ENCODE measurements at regions not wholly inside any gene's neighbourhood (a gene's known extent, or its start where the extent isn't known, plus 50 kb on each side); places are given as distances from the start of the nearest gene placed in this dataset.

GRCh38 chrX:7446815-7447214, 298.9 kb upstream of the PUDP start:
- no peak overlapping the region for H3K4me3 ChIP-seq (ENCODE audit: low read length in 3 of 3)
- TF ChIP-seq CTCF (IDR thresholded peaks at IDR 0.05; ENCODE audit: borderline replicate concordance, extremely low read depth, insufficient read depth) = no peak
- no peaks in the 10 kb centered on the region for H3K27me3 ChIP-seq (ENCODE audit: control insufficient read depth, insufficient read depth, low read length)
- H3K36me3 ChIP-seq (ENCODE audit: control insufficient read depth in 2 of 3, insufficient read depth in 3 of 3, low read length in 3 of 3) = no peaks in the 10 kb centered on the region
- no peaks in the 10 kb centered on the region for H3K4me1 ChIP-seq (ENCODE audit: control insufficient read depth in 2 of 3, insufficient read depth in 2 of 3, low read depth in 1 of 3, low read length in 3 of 3)
- H3K9ac ChIP-seq (ENCODE audit: low read length in 3 of 3) = no peak overlapping the region
- FAIRE-seq (no peak), DNase-seq (peak in 2 of 5 donors; percentile 8 to 10)
- H3K9me3 ChIP-seq (ENCODE audit: control insufficient read depth in 2 of 3, insufficient read depth in 1 of 3, low read length in 3 of 3) = no peaks in the 10 kb centered on the region
- intact Hi-C loops (cut with DNase I) = no loop called here
- no peak overlapping the region for H3K27ac ChIP-seq (ENCODE audit: low read depth in 2 of 2, low read length in 2 of 2)

GRCh38 chrX:7444967-7445366, 297.0 kb upstream of the PUDP start:
- no peaks in the 10 kb centered on the region for H3K27me3 ChIP-seq (ENCODE audit: control insufficient read depth, insufficient read depth, low read length)
- no peaks in the 10 kb centered on the region for H3K9me3 ChIP-seq (ENCODE audit: control insufficient read depth in 2 of 3, insufficient read depth in 1 of 3, low read length in 3 of 3)
- DNase-seq = no peak
- no peak overlapping the region for H3K9ac ChIP-seq (ENCODE audit: low read length in 3 of 3)
- TF ChIP-seq CTCF (IDR thresholded peaks at IDR 0.05; ENCODE audit: borderline replicate concordance, extremely low read depth, insufficient read depth) = no peak
- intact Hi-C loops (cut with DNase I) = no loop called here
- no peak overlapping the region for H3K4me3 ChIP-seq (ENCODE audit: low read length in 3 of 3)
- H3K36me3 ChIP-seq (ENCODE audit: control insufficient read depth in 2 of 3, insufficient read depth in 3 of 3, low read length in 3 of 3) = no peaks in the 10 kb centered on the region
- H3K27ac ChIP-seq (ENCODE audit: low read depth in 2 of 2, low read length in 2 of 2) = no peak overlapping the region
- no peaks in the 10 kb centered on the region for H3K4me1 ChIP-seq (ENCODE audit: control insufficient read depth in 2 of 3, insufficient read depth in 2 of 3, low read depth in 1 of 3, low read length in 3 of 3)
- FAIRE-seq = no peak

GRCh38 chrX:7441586-7441985, 293.6 kb upstream of the PUDP start:
- TF ChIP-seq CTCF (IDR thresholded peaks at IDR 0.05; ENCODE audit: borderline replicate concordance, extremely low read depth, insufficient read depth) = no peak
- no peaks in the 10 kb centered on the region for H3K4me1 ChIP-seq (ENCODE audit: control insufficient read depth in 2 of 3, insufficient read depth in 2 of 3, low read depth in 1 of 3, low read length in 3 of 3)
- H3K9ac ChIP-seq (ENCODE audit: low read length in 3 of 3) = no peak overlapping the region
- no peak for FAIRE-seq
- intact Hi-C loops (cut with DNase I) = no loop called here
- no peaks in the 10 kb centered on the region for H3K9me3 ChIP-seq (ENCODE audit: control insufficient read depth in 2 of 3, insufficient read depth in 1 of 3, low read length in 3 of 3)
- no peaks in the 10 kb centered on the region for H3K27me3 ChIP-seq (ENCODE audit: control insufficient read depth, insufficient read depth, low read length)
- H3K27ac ChIP-seq (ENCODE audit: low read depth in 2 of 2, low read length in 2 of 2) = no peak overlapping the region
- H3K4me3 ChIP-seq (ENCODE audit: low read length in 3 of 3) = no peak overlapping the region
- no peak for DNase-seq
- H3K36me3 ChIP-seq (ENCODE audit: control insufficient read depth in 2 of 3, insufficient read depth in 3 of 3, low read length in 3 of 3) = no peaks in the 10 kb centered on the region

GRCh38 chrX:7435822-7436221, 287.9 kb upstream of the PUDP start:
- Histone ChIP-seq H3K27ac (ENCODE audit: low read depth in 2 of 2, low read length in 2 of 2) (no peak overlapping the region), H3K9ac (ENCODE audit: low read length in 3 of 3) (no peak overlapping the region), H3K27me3 (ENCODE audit: control insufficient read depth, insufficient read depth, low read length) (no peaks in the 10 kb centered on the region), H3K4me1 (ENCODE audit: control insufficient read depth in 2 of 3, insufficient read depth in 2 of 3, low read depth in 1 of 3, low read length in 3 of 3) (no peaks in the 10 kb centered on the region), H3K4me3 (ENCODE audit: low read length in 3 of 3) (no peak overlapping the region), H3K36me3 (ENCODE audit: control insufficient read depth in 2 of 3, insufficient read depth in 3 of 3, low read length in 3 of 3) (no peaks in the 10 kb centered on the region), H3K9me3 (ENCODE audit: control insufficient read depth in 2 of 3, insufficient read depth in 1 of 3, low read length in 3 of 3) (no peaks in the 10 kb centered on the region)
- FAIRE-seq = no peak
- no peak for DNase-seq
- TF ChIP-seq CTCF (IDR thresholded peaks at IDR 0.05; ENCODE audit: borderline replicate concordance, extremely low read depth, insufficient read depth) = no peak
- intact Hi-C loops (cut with DNase I) = no loop called here
